GM23338 (cell line): ENCODE measurements at regions not wholly inside any gene's neighbourhood (a gene's known extent, or its start where the extent isn't known, plus 50 kb on each side); places are given as distances from the start of the nearest gene placed in this dataset.

Experiments
- ATAC-seq: fragments of 200-7000 bp; cut with Tn5 transposase; 3 replicates; pipeline ENCODE4 v1.9.1; 2020
- DNase-seq: peaks from one replicate; pipeline ENCODE4 v3.0.0-alpha.2; 2015; ENCODE audit warnings: low spot score
- H2AFZ ChIP-seq: fragments of 200-600 bp; sonication (generic); 2 replicates; pipeline ENCODE4 v1.8.0; 2016; ENCODE audit warnings: antibody characterized with exemption, mild to moderate bottlenecking, moderate library complexity
- H3F3A ChIP-seq: fragments of 200-600 bp; sonication (generic); replicated peaks from 2 replicates; pipeline ENCODE4 v1.8.0; 2017; ENCODE audit warnings: antibody characterized with exemption, mixed run types, low read depth
- H3K27ac ChIP-seq: fragments of 200-600 bp; sonication (generic); 2 replicates; pipeline ENCODE4 v1.6.1; 2016; ENCODE audit warnings: low read depth
- H3K27me3 ChIP-seq: fragments of 200-600 bp; sonication (generic); 2 replicates; pipeline ENCODE4 v1.8.0; 2016; ENCODE audit warnings: mild to moderate bottlenecking, mixed run types, moderate library complexity; ENCODE audit not compliant: insufficient read depth
- H3K36me3 ChIP-seq: fragments of 200-600 bp; sonication (generic); 2 replicates; pipeline ENCODE4 v1.8.0; 2016; ENCODE audit warnings: mild to moderate bottlenecking; ENCODE audit not compliant: insufficient read depth
- H3K4me1 ChIP-seq: fragments of 200-600 bp; sonication (generic); 2 replicates; pipeline ENCODE4 v1.8.0; 2016; ENCODE audit warnings: mild to moderate bottlenecking, moderate library complexity; ENCODE audit not compliant: insufficient read depth
- H3K4me2 ChIP-seq: fragments of 200-600 bp; sonication (generic); 2 replicates; pipeline ENCODE4 v1.7.1; 2017; ENCODE audit warnings: mixed run types
- H3K4me3 ChIP-seq: fragments of 200-600 bp; sonication (generic); 2 replicates; pipeline ENCODE4 v1.6.1; 2016; ENCODE audit warnings: mixed run types
- H3K79me2 ChIP-seq: fragments of 200-600 bp; sonication (generic); replicated peaks from 2 replicates; pipeline ENCODE4 v1.8.0; 2017; ENCODE audit warnings: mild to moderate bottlenecking; ENCODE audit not compliant: insufficient read depth
- H3K9me2 ChIP-seq: fragments of 200-600 bp; sonication (generic); 2 replicates; pipeline ENCODE4 v1.8.0; 2017; ENCODE audit not compliant: insufficient read depth
- H4K20me1 ChIP-seq: fragments of 200-600 bp; sonication (generic); replicated peaks from 2 replicates; pipeline ENCODE4 v1.8.0; 2017; ENCODE audit warnings: mild to moderate bottlenecking; ENCODE audit not compliant: insufficient read depth
- H3K27ac Mint-ChIP-seq: 2 replicates; pipeline ENCODE4 v1.8.0; 2020; ENCODE audit warnings: inconsistent platforms, mild to moderate bottlenecking, moderate library complexity, mixed read lengths
- H3K27me3 Mint-ChIP-seq: 3 replicates; pipeline ENCODE4 v1.8.0; 2022; ENCODE audit warnings: low read depth, mild to moderate bottlenecking, moderate library complexity, mixed read lengths, inconsistent platforms; ENCODE audit not compliant: insufficient read depth, poor library complexity
- H3K36me3 Mint-ChIP-seq: 3 replicates; pipeline ENCODE4 v1.8.0; 2021; ENCODE audit warnings: low read depth, mild to moderate bottlenecking, inconsistent platforms, moderate library complexity, mixed read lengths
- H3K4me1 Mint-ChIP-seq: 3 replicates; pipeline ENCODE4 v1.8.0; 2020; ENCODE audit warnings: mild to moderate bottlenecking, inconsistent platforms, mixed read lengths
- H3K4me3 Mint-ChIP-seq: 3 replicates; pipeline ENCODE4 v1.8.0; 2021; ENCODE audit warnings: moderate library complexity, mild to moderate bottlenecking, inconsistent platforms, mixed read lengths
- H3K9me3 Mint-ChIP-seq: 3 replicates; pipeline ENCODE4 v1.8.0; 2020; ENCODE audit warnings: moderate library complexity, mild to moderate bottlenecking, inconsistent platforms, mixed read lengths
- CREB1 ChIP-seq: fragments of 250-450 bp; sonication (Bioruptor Pico); IDR thresholded peaks from 2 replicates; pipeline ENCODE4 v1.5.0; 2020; ENCODE audit warnings: low read depth, mild to moderate bottlenecking, moderate library complexity
- CTCF ChIP-seq, 2 experiments: fragments of 200-600 bp in 1 of 2; sonication (generic) in 1 of 2; conservative IDR thresholded peaks; 2 replicates each; pipeline versions ENCODE4 v1.5.1 to v1.6.1; 2016 to 2017; ENCODE audit warnings: antibody characterized with exemption in 2 of 2, low read depth in 2 of 2, mild to moderate bottlenecking in 2 of 2, moderate library complexity in 1 of 2
- ETS1 ChIP-seq: IDR thresholded peaks from 2 replicates; pipeline ENCODE4 v1.6.1; 2016; ENCODE audit warnings: antibody characterized with exemption
- EZH2 ChIP-seq: fragments of 200-600 bp; sonication (generic); IDR thresholded peaks from one replicate; pipeline ENCODE4 v1.8.0; 2017; ENCODE audit warnings: antibody characterized with exemption, mild to moderate bottlenecking, low read depth; ENCODE audit not compliant: unreplicated experiment
- POLR2AphosphoS5 ChIP-seq: IDR thresholded peaks from 2 replicates; pipeline ENCODE4 v1.6.1; 2016; ENCODE audit warnings: antibody characterized with exemption, low read depth
- ZNF114 ChIP-seq: fragments of 250-450 bp; sonication (Bioruptor Pico); IDR thresholded peaks from 2 replicates; pipeline ENCODE4 v1.5.0; 2020; ENCODE audit warnings: mild to moderate bottlenecking, moderate library complexity
- ZNF331 ChIP-seq: fragments of 250-450 bp; sonication (Bioruptor Pico); IDR thresholded peaks from 2 replicates; pipeline ENCODE4 v1.5.0; 2020; ENCODE audit warnings: low read depth, mild to moderate bottlenecking, moderate library complexity
- ZNF462 ChIP-seq: fragments of 250-450 bp; sonication (Bioruptor Pico); IDR thresholded peaks from 2 replicates; pipeline ENCODE4 v1.5.0; 2020; ENCODE audit warnings: mild to moderate bottlenecking, moderate library complexity

GRCh38 chr11:121961321-121961801, 154.7 kb downstream of the BLID start (continued):
- TF ChIP-seq CTCF (conservative IDR thresholded peaks at IDR 0.05; ENCODE audit: low read depth in 2 of 2) (no peak), EZH2 (no peak)

- Histone ChIP-seq H3K36me3 (no peaks in the 10 kb centered on the region), H3K27me3 (no peaks in the 10 kb centered on the region), H2AFZ (no peak overlapping the region; the same call in 1 of the 2 replicates), H4K20me1 (no peaks in the 10 kb centered on the region), H3K9me2 (0 out of 2 replicates have a peak, but pooled peaks cover 5% of the 10 kb centered on the region), H3K27ac (no peak overlapping the region), H3K79me2 (no peaks in the 10 kb centered on the region), H3K4me3 (no peak overlapping the region), H3F3A (no peaks in the 10 kb centered on the region), H3K4me2 (no peak overlapping the region), H3K4me1 (no peaks in the 10 kb centered on the region)
- DNase-seq (no peak), ATAC-seq (no peak)
- Mint-ChIP-seq H3K4me3 (no peak overlapping the region), H3K27ac (no peak overlapping the region), H3K9me3 (no peaks in the 10 kb centered on the region), H3K27me3 (peaks cover 3% of the 10 kb centered on the region), H3K4me1 (no peaks in the 10 kb centered on the region; the same call in 2 of the 3 replicates), H3K36me3 (no peaks in the 10 kb centered on the region)
- TF ChIP-seq POLR2AphosphoS5 (no peak), CREB1 (CRISPR knock-in tag) (no peak), ZNF331 (CRISPR knock-in tag) (no peak), ZNF462 (CRISPR knock-in tag) (no peak), EZH2 (no peak), ZNF114 (CRISPR knock-in tag) (no peak), ETS1 (no peak)
Measured at GRCh38 chr11:121958971-121959325, 157.1 kb downstream of the BLID start.
